HG03066 (cell line): ENCODE measurements at regions not wholly inside any gene's neighbourhood (a gene's known extent, or its start where the extent isn't known, plus 50 kb on each side); places are given as distances from the start of the nearest gene placed in this dataset.
"Not testable (repeated sequence)": the region's sequence is repeated elsewhere in the genome, so short reads cannot be mapped to it uniquely, and the experiment has no call there.

Experiments used
- ATAC-seq: cut with Tn5 transposase; IDR thresholded peaks from one replicate; pipeline ENCODE4 v1.9.1; 2021; ENCODE audit warnings: low read depth; ENCODE audit not compliant: unreplicated experiment

- ATAC-seq: no peak
These were observed 158.2 kb upstream of the RGS6 start for GRCh38 chr14:71773898-71774481.

- no peak for ATAC-seq
These were observed 155.5 kb upstream of the RGS6 start for GRCh38 chr14:71776471-71777360.

- no peak for ATAC-seq
These were observed 152.2 kb upstream of the RGS6 start for GRCh38 chr14:71780075-71780474.

GRCh38 chr14:71780822-71781221, 151.4 kb upstream of the RGS6 start:
- ATAC-seq: no peak

- ATAC-seq: no peak
These were observed 149.1 kb upstream of the RGS6 start for GRCh38 chr14:71783088-71783487.

GRCh38 chr14:71783786-71784185, 148.4 kb upstream of the RGS6 start:
- no peak for ATAC-seq

DNA sequence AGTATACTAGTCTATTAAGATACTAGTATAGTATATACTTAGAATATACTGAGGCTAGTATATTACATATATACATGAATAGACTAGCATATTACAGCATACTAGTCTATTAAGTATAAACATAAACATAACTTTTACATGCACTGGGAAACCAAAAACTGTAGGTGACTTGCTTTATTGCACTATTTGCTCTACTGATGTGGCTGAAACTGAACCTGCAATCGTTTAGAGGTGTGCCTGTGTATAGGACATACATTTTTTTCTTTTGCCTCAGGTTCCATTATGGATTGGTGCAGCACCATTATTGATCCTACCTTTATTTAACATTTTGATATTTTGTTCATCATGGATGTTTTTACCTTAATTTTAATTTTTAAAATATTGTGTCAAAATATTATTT, 143.2 kb upstream of the RGS6 start:
- no peak for ATAC-seq

- ATAC-seq: no peak
These were observed 132.4 kb upstream of the RGS6 start for GRCh38 chr14:71799841-71800240.

DNA sequence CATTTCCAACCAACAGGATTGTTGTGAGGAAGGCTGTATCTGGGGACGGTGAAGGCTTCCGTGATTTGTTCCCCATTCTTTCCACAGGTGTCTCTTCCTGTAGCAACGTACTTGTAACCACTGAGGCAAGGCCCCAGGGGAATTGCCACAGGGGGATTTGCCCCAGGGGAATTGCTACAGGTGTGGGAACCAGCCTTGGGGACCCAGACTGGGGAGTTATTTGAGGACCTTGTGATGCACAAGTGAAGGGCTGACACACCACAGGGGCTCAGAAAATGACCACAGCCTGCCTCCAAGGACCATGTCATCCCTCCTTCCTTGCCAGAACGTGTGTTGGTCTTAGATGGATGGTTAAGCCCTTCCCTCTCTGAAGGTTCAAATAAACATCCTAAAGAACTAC, 131.4 kb upstream of the RGS6 start:
- no peak for ATAC-seq

- no peak for ATAC-seq
These were observed 128.5 kb upstream of the RGS6 start for GRCh38 chr14:71803539-71804260.

GRCh38 chr14:71804992-71805391, 127.2 kb upstream of the RGS6 start:
- no peak for ATAC-seq

DNA sequence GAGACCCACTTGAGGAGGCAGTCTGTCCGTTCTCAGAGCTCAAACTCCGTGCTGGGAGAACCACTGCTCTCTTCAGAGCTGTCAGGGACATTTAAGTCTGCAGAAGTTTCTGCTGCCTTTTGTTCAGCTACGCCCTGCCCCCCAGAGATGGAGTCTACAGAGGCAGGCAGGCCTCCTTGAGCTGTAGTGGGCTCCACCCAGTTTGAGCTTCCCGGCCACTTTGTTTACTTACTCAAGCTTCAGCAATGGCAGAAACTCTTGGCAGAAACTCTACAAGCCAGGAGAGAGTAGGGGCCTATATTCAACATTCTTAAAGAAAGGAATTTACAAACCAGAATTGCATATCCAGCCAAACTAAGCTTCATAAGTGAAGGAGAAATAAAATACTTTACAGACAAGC, 125.2 kb upstream of the RGS6 start:
- not testable (repeated sequence) for ATAC-seq

GRCh38 chr14:71810800-71811199, 121.4 kb upstream of the RGS6 start:
- ATAC-seq: not testable (repeated sequence)

- ATAC-seq: no peak
These were observed 119.5 kb upstream of the RGS6 start for GRCh38 chr14:71812693-71813092.

DNA sequence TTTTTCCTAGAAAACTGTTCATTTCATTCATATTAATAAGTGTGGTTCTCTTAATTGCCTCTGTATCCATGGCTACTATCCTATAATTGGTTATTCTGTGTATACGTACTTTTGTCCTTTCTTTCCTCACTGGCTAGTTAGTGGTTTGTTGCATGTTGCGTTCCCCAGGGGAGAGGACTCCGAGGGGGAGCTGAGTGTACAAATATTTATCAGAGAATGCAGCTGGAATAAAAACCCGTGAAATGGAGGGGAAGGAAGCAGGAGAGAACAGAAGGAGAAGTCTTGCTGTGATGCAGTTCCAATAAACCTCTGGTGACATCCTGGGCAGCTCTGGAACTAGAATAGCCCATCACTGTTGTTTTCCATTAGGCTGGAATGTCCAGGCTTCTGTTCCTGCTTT, 117.1 kb upstream of the RGS6 start:
- ATAC-seq: no peak

- no peak for ATAC-seq
These were observed 107.4 kb upstream of the RGS6 start for GRCh38 chr14:71824816-71825215.

GRCh38 chr14:71833476-71833875, 98.8 kb upstream of the RGS6 start:
- no peak for ATAC-seq

- ATAC-seq: no peak
These were observed 97.7 kb upstream of the RGS6 start for GRCh38 chr14:71834284-71835204.

GRCh38 chr14:71852181-71852580, 80.0 kb upstream of the RGS6 start:
- ATAC-seq: no peak

DNA sequence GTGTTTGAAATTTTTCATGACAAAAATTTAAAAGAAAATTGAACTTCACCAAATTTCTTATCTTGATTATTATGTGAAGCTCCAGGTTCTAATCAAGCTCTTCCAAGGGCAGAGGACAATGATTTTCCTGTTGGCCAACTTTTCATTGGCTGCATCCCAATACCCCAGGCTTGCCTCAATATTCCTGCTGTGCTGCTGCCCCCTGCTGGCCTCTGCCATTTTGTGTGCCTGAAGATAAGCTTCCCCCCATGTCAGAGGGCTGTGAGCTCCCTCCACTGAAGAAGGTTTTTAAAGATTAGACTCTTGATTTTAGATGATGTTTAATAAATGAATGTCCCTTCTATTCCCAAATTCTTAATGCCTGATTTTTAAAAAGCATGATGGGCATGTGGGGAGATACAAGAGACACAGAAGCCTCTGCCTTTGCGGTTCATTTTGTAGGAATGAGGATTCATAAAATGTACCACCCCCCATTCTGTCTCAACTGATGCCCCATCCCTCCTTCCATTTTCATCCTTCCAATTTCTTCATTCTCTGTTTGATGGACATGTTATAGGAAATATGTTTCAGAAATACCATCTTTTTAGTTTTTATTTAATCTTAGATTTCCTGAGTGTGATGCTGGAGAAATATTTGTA, 76.7 kb upstream of the RGS6 start:
- ATAC-seq: no peak
